NT2/D1 (cell line): ENCODE measurements at regions not wholly inside any gene's neighbourhood (a gene's known extent, or its start where the extent isn't known, plus 50 kb on each side); places are given as distances from the start of the nearest gene placed in this dataset.

ENCODE experiments used
- YY1 ChIP-seq: IDR thresholded peaks from 2 replicates; pipeline ENCODE4 v1.6.1; 2011; ENCODE audit not compliant: insufficient read length, insufficient read depth
- ZNF274 ChIP-seq: IDR thresholded peaks from 2 replicates; pipeline ENCODE4 v1.6.1; 2011; ENCODE audit warnings: mild to moderate bottlenecking, low read depth, low read length

GRCh38 chr9:16341177-16341576, 529.3 kb downstream of the BNC2 start:
- TF ChIP-seq ZNF274 = no peak
- no peak for TF ChIP-seq YY1
